PC-3 (cell line): ENCODE measurements at regions not wholly inside any gene's neighbourhood (a gene's known extent, or its start where the extent isn't known, plus 50 kb on each side); places are given as distances from the start of the nearest gene placed in this dataset.

Source experiments
- EZH2 ChIP-seq: fragments of 300-600 bp; sonication (generic); IDR thresholded peaks from one replicate; pipeline ENCODE4 v1.6.1; 2017; ENCODE audit warnings: antibody characterized with exemption, mild to moderate bottlenecking, low read length; ENCODE audit not compliant: unreplicated experiment
- TF ChIP-seq, protein P1 (sequence below): fragments of 300-600 bp; sonication (generic); conservative IDR thresholded peaks from 2 replicates; pipeline ENCODE4 v1.5.1; 2017; ENCODE audit warnings: antibody characterized with exemption, low read depth, mild to moderate bottlenecking, low read length

- no peak for TF ChIP-seq EZH2
- TF ChIP-seq, protein P1, sequence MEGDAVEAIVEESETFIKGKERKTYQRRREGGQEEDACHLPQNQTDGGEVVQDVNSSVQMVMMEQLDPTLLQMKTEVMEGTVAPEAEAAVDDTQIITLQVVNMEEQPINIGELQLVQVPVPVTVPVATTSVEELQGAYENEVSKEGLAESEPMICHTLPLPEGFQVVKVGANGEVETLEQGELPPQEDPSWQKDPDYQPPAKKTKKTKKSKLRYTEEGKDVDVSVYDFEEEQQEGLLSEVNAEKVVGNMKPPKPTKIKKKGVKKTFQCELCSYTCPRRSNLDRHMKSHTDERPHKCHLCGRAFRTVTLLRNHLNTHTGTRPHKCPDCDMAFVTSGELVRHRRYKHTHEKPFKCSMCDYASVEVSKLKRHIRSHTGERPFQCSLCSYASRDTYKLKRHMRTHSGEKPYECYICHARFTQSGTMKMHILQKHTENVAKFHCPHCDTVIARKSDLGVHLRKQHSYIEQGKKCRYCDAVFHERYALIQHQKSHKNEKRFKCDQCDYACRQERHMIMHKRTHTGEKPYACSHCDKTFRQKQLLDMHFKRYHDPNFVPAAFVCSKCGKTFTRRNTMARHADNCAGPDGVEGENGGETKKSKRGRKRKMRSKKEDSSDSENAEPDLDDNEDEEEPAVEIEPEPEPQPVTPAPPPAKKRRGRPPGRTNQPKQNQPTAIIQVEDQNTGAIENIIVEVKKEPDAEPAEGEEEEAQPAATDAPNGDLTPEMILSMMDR = no peak
These were observed 350.1 kb downstream of the RFPL4B start for GRCh38 chr6:112697265-112697664.
